ENCODE measurements at regions not wholly inside any gene's neighbourhood (a gene's known extent, or its start where the extent isn't known, plus 50 kb on each side); places are given as distances from the start of the nearest gene placed in this dataset.

DNA sequence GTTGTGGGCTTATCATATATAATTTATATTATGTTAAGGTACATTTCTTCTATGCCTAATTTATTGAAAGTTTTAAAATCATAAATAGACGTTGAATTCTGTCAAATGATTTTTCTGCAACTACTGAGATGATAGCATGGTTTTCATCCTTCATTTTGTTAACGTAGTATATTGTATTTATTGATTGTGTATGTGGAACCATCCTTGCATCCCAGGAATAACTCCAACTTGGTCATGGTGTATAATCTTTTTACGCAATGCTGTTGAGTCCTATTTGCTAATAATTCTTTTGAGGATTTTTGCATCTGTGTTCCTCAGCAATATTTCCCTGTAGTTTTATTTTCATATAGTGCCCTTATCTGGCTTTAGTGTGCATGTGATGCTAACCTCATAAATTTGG is 152.7 kb downstream of the ADCYAP1 start:
- TF ChIP-seq, protein P1, sequence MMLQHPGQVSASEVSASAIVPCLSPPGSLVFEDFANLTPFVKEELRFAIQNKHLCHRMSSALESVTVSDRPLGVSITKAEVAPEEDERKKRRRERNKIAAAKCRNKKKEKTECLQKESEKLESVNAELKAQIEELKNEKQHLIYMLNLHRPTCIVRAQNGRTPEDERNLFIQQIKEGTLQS (IDR thresholded peaks at IDR 0.05), result no peak
- no peak for TF ChIP-seq YY1 (IDR thresholded peaks at IDR 0.05; ENCODE audit: extremely low read depth, insufficient replicate concordance, low read depth, low read length)
- TF ChIP-seq, protein P2, sequence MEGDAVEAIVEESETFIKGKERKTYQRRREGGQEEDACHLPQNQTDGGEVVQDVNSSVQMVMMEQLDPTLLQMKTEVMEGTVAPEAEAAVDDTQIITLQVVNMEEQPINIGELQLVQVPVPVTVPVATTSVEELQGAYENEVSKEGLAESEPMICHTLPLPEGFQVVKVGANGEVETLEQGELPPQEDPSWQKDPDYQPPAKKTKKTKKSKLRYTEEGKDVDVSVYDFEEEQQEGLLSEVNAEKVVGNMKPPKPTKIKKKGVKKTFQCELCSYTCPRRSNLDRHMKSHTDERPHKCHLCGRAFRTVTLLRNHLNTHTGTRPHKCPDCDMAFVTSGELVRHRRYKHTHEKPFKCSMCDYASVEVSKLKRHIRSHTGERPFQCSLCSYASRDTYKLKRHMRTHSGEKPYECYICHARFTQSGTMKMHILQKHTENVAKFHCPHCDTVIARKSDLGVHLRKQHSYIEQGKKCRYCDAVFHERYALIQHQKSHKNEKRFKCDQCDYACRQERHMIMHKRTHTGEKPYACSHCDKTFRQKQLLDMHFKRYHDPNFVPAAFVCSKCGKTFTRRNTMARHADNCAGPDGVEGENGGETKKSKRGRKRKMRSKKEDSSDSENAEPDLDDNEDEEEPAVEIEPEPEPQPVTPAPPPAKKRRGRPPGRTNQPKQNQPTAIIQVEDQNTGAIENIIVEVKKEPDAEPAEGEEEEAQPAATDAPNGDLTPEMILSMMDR (IDR thresholded peaks at IDR 0.05 in 2 of 3, conservative IDR thresholded peaks at IDR 0.05 in 1 of 3; ENCODE audit: borderline replicate concordance in 1 of 3, insufficient read depth in 1 of 3, low read depth in 2 of 3, low read length in 2 of 3), result no peak
- no peak for TF ChIP-seq POLR2AphosphoS5 (IDR thresholded peaks at IDR 0.05; ENCODE audit: low read depth, low read length)
- TF ChIP-seq EZH2 (IDR thresholded peaks at IDR 0.05), result no peak
- TF ChIP-seq JUND (IDR thresholded peaks at IDR 0.05), result no peak
